ENCODE measurements at regions not wholly inside any gene's neighbourhood (a gene's known extent, or its start where the extent isn't known, plus 50 kb on each side); places are given as distances from the start of the nearest gene placed in this dataset.
"Not testable (repeated sequence)": the region's sequence is repeated elsewhere in the genome, so short reads cannot be mapped to it uniquely, and the experiment has no call there.

GRCh38 chr5:136810261-136810801 is 445.0 kb upstream of the TRPC7 start:
- DNase-seq = no peak

GRCh38 chr5:136809382-136809781 is 444.0 kb upstream of the TRPC7 start:
- no peak for DNase-seq

GRCh38 chr5:136808756-136809155 is 443.4 kb upstream of the TRPC7 start:
- DNase-seq = no peak

GRCh38 chr5:136805466-136805865 is 440.1 kb upstream of the TRPC7 start:
- no peak for DNase-seq

GRCh38 chr5:136802383-136802782 is 437.0 kb upstream of the TRPC7 start:
- DNase-seq = peak in 1 of 2 experiments; percentile 28

- DNase-seq = no peak
Observed at GRCh38 chr5:136799806-136800372, 434.5 kb upstream of the TRPC7 start.

- DNase-seq = no peak
Observed at GRCh38 chr5:136793300-136793699, 428.0 kb upstream of the TRPC7 start.

GRCh38 chr5:136781464-136781863 is 416.1 kb upstream of the TRPC7 start:
- no peak for DNase-seq

GRCh38 chr5:136780518-136780917 is 415.2 kb upstream of the TRPC7 start:
- DNase-seq = no peak

GRCh38 chr5:136776022-136776927 is 410.9 kb upstream of the TRPC7 start:
- DNase-seq = no peak

- no peak for DNase-seq
Observed at GRCh38 chr5:136772491-136772890, 407.1 kb upstream of the TRPC7 start.

GRCh38 chr5:136769900-136770684 is 404.7 kb upstream of the TRPC7 start:
- DNase-seq = peak; percentile 17 to 68

GRCh38 chr5:136769093-136769492 is 403.7 kb upstream of the TRPC7 start:
- DNase-seq = no peak

GRCh38 chr5:136768457-136768856 is 403.1 kb upstream of the TRPC7 start:
- no peak for DNase-seq

- DNase-seq = no peak
Observed at GRCh38 chr5:136766456-136766855, 401.1 kb upstream of the TRPC7 start.

- no peak for DNase-seq
Observed at GRCh38 chr5:136764601-136765000, 399.3 kb upstream of the TRPC7 start.

- no peak for DNase-seq
Observed at GRCh38 chr5:136763548-136763947, 398.2 kb upstream of the TRPC7 start.

- no peak for DNase-seq
Observed at GRCh38 chr5:136754216-136754615, 388.9 kb upstream of the TRPC7 start.

GRCh38 chr5:136750224-136750862 is 385.0 kb upstream of the TRPC7 start:
- no peak for DNase-seq

GRCh38 chr5:136749016-136749415 is 383.7 kb upstream of the TRPC7 start:
- DNase-seq = no peak

GRCh38 chr5:136743052-136743451 is 377.7 kb upstream of the TRPC7 start:
- DNase-seq = no peak

GRCh38 chr5:136740228-136740627 is 374.9 kb upstream of the TRPC7 start:
- no peak for DNase-seq

GRCh38 chr5:136739271-136739670 is 373.9 kb upstream of the TRPC7 start:
- DNase-seq = not testable (repeated sequence)

Data from SW 1271 (cell line).